ENCODE measurements at regions not wholly inside any gene's neighbourhood (a gene's known extent, or its start where the extent isn't known, plus 50 kb on each side); places are given as distances from the start of the nearest gene placed in this dataset.

DNA sequence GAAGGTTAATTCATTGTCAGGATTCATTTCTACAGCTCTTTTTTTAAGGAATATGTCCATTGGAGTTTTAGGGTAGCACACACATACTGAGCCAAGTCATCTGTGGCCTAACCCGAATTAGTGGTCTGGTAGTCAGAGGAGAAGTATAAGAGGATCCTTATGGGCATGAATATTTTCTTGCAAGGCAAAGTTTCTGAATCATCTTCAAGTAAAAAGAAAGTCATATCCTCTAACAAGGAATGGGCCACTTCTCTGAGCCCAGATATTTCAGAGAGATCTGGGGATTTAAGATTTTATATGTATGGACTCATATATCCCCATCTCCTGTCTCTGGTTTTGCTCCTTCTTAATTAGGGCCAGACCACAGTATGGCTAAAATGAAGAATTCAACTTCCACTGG is 99.2 kb upstream of the CDH8 start:
- Histone ChIP-seq H3K27me3 (replicated peaks; ENCODE audit: insufficient read depth) (no peaks in the 10 kb centered on the region), H3K4me3 (no peak overlapping the region), H3K9me3 (no peaks in the 10 kb centered on the region), H3K4me1 (replicated peaks) (no peaks in the 10 kb centered on the region), H3K36me3 (no peaks in the 10 kb centered on the region), H3K27ac (no peak overlapping the region)
- 97% methylated on average over 1 of the region's 1 CpG for WGBS
- DNase-seq (ENCODE audit: low spot score) = no peak
- intact Hi-C loops (cut with DNase I) = no loop called here
- TF ChIP-seq POLR2A (IDR thresholded peaks at IDR 0.05) (no peak), CTCF (IDR thresholded peaks at IDR 0.05) (no peak), POLR2AphosphoS5 (IDR thresholded peaks at IDR 0.05) (no peak)

DNA sequence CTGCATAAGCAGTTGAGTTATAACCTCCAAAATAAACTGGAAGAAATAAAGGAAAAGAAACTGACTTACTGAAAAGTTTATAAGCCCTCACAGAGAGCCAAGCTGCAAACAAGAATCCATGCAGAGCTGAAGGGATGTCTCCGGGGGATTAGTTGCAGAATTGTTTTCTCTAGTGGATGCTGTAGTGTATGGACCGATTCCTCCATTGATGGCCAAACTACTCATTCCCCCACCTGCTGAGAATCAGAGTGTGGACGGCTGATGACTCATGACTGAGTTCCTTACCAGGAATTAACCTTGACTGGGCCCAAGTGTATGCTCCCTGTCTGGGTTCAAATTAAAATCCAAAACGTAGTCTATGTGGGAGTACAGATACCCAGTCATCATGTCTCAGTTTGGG is 93.9 kb upstream of the CDH8 start:
- intact Hi-C loops (cut with DNase I) = no loop called here
- Histone ChIP-seq H3K27me3 (replicated peaks; ENCODE audit: insufficient read depth) (no peaks in the 10 kb centered on the region), H3K36me3 (no peaks in the 10 kb centered on the region), H3K9me3 (no peaks in the 10 kb centered on the region), H3K27ac (no peak overlapping the region), H3K4me3 (no peak overlapping the region), H3K4me1 (replicated peaks) (no peaks in the 10 kb centered on the region)
- DNase-seq (ENCODE audit: low spot score) = no peak
- no peak for TF ChIP-seq POLR2AphosphoS5 (IDR thresholded peaks at IDR 0.05)
- TF ChIP-seq CTCF (IDR thresholded peaks at IDR 0.05) = no peak
- TF ChIP-seq POLR2A (IDR thresholded peaks at IDR 0.05) = no peak
- 87% methylated on average over 4 of the region's 4 CpGs for WGBS

DNA sequence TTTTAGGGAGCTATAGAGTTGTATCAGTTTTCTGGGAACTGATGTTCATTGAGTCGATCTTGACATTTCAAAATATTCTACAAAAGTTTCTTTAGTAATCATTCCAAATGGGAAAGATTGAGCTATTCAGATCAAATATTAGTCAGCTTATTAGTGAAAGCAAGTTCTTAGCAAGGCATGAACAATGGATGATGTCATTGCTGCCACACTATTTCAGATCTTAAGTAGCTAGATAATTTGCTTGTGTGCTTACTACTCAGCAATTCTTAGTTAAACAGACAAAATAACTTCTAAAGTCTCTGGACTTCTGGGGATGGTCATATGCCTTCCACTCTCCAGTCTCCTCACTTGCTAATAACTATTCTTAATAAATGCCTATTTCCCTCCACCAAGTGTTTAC is 69.0 kb upstream of the CDH8 start:
- Histone ChIP-seq H3K4me1 (replicated peaks) (no peaks in the 10 kb centered on the region), H3K9me3 (no peaks in the 10 kb centered on the region), H3K4me3 (no peak overlapping the region), H3K27me3 (replicated peaks; ENCODE audit: insufficient read depth) (no peaks in the 10 kb centered on the region), H3K27ac (no peak overlapping the region), H3K36me3 (no peaks in the 10 kb centered on the region)
- DNase-seq (ENCODE audit: low spot score) = no peak
- TF ChIP-seq POLR2AphosphoS5 (IDR thresholded peaks at IDR 0.05) (no peak), CTCF (IDR thresholded peaks at IDR 0.05) (no peak), POLR2A (IDR thresholded peaks at IDR 0.05) (no peak)
- intact Hi-C loops (cut with DNase I) = no loop called here
- 92% methylated on average over 1 of the region's 1 CpG for WGBS

- Histone ChIP-seq H3K27me3 (replicated peaks; ENCODE audit: insufficient read depth) (no peaks in the 10 kb centered on the region), H3K36me3 (no peaks in the 10 kb centered on the region), H3K4me1 (replicated peaks) (no peaks in the 10 kb centered on the region), H3K4me3 (no peak overlapping the region), H3K9me3 (no peaks in the 10 kb centered on the region), H3K27ac (no peak overlapping the region)
- TF ChIP-seq POLR2AphosphoS5 (IDR thresholded peaks at IDR 0.05) (no peak), POLR2A (IDR thresholded peaks at IDR 0.05) (no peak), CTCF (IDR thresholded peaks at IDR 0.05) (no peak)
- intact Hi-C loops (cut with DNase I) = no loop called here
- WGBS = 98% methylated on average over 1 of the region's 1 CpG
- no peak for DNase-seq (ENCODE audit: low spot score)
Observed at GRCh38 chr16:62102588-62102987, 66.3 kb upstream of the CDH8 start.

DNA sequence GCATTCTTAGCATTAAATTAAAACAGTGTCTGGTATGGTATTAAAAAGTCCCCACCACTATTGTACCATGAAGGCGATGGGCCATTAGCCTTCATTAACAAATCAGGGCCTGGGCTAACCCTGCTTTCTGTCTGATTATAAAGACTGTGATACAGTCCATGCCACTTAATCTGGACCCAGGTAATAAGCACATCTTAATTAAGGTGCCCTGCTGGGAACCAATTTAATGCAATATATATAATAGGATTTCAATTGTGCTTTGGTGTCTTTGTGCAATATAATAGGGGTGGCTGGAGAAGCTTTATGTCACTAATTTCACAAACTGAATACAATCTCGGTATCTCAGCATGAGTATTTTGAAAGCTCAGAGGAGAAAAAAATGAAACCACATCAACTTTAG is 64.4 kb upstream of the CDH8 start:
- TF ChIP-seq CTCF (IDR thresholded peaks at IDR 0.05) (no peak), POLR2A (IDR thresholded peaks at IDR 0.05) (no peak), POLR2AphosphoS5 (IDR thresholded peaks at IDR 0.05) (no peak)
- H3K27ac ChIP-seq = no peak overlapping the region
- intact Hi-C loops (cut with DNase I) = no loop called here
- no peaks in the 10 kb centered on the region for H3K9me3 ChIP-seq
- no peak overlapping the region for H3K4me3 ChIP-seq
- WGBS = 50% methylated on average over 2 of the region's 2 CpGs
- H3K4me1 ChIP-seq (replicated peaks) = no peaks in the 10 kb centered on the region
- DNase-seq (ENCODE audit: low spot score) = no peak
- no peaks in the 10 kb centered on the region for H3K36me3 ChIP-seq
- no peaks in the 10 kb centered on the region for H3K27me3 ChIP-seq (replicated peaks; ENCODE audit: insufficient read depth)

Measured in prostate gland (tissue), 2 donors.